ENCODE measurements at regions not wholly inside any gene's neighbourhood (a gene's known extent, or its start where the extent isn't known, plus 50 kb on each side); places are given as distances from the start of the nearest gene placed in this dataset.

DNA sequence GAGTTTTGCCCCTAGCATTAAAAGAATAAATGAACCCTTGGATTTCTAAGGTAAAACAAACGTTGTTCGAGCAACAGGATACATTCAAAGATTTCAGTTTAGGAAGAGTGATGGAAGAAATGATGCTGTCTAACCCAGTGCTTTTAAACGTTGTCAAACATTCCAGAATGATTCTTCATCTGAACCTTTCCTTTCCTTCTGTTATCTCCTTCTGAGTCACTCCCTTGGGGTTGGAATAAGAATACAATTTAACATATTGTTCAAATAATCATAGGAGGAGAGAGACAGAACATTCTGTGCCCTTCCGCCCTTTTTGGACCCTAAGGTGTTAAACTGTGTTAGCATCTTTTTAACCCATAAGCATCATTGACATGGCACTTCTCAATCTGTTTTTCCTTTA is 61.1 kb upstream of the RCOR3 start:
- TF ChIP-seq, protein P1, sequence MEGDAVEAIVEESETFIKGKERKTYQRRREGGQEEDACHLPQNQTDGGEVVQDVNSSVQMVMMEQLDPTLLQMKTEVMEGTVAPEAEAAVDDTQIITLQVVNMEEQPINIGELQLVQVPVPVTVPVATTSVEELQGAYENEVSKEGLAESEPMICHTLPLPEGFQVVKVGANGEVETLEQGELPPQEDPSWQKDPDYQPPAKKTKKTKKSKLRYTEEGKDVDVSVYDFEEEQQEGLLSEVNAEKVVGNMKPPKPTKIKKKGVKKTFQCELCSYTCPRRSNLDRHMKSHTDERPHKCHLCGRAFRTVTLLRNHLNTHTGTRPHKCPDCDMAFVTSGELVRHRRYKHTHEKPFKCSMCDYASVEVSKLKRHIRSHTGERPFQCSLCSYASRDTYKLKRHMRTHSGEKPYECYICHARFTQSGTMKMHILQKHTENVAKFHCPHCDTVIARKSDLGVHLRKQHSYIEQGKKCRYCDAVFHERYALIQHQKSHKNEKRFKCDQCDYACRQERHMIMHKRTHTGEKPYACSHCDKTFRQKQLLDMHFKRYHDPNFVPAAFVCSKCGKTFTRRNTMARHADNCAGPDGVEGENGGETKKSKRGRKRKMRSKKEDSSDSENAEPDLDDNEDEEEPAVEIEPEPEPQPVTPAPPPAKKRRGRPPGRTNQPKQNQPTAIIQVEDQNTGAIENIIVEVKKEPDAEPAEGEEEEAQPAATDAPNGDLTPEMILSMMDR (IDR thresholded peaks at IDR 0.05) = no peak
- no peak for TF ChIP-seq POLR2AphosphoS5 (IDR thresholded peaks at IDR 0.05; ENCODE audit: low read depth, low read length)
- no peak for TF ChIP-seq REST (IDR thresholded peaks at IDR 0.05; ENCODE audit: insufficient read depth in 1 of 2, low read depth in 2 of 2, low read length in 1 of 2)
- no peak for TF ChIP-seq SIN3A (IDR thresholded peaks at IDR 0.05; ENCODE audit: borderline replicate concordance, insufficient read depth, low read depth, low read length)
